Astrocyte of the cerebellum (primary cell): ENCODE measurements at regions not wholly inside any gene's neighbourhood (a gene's known extent, or its start where the extent isn't known, plus 50 kb on each side); places are given as distances from the start of the nearest gene placed in this dataset.

Experiments used
- DNase-seq: peaks from one replicate; pipeline ENCODE4 v3.0.0-alpha.2; 2011; ENCODE audit warnings: low read depth
- H3K4me3 ChIP-seq: 2 replicates; pipeline ENCODE4 v1.5.1; 2011; ENCODE audit warnings: mild to moderate bottlenecking, low read depth, low read length, moderate library complexity
- CTCF ChIP-seq: IDR thresholded peaks from 2 replicates; pipeline ENCODE4 v1.5.1; 2012; ENCODE audit warnings: low read length, low read depth, moderate library complexity, mild to moderate bottlenecking; ENCODE audit errors: missing control alignments
- in situ Hi-C: cut with HindIII; loops from 2 replicates; pipeline ENCODE4 v1.10.0; 2017; ENCODE audit warnings: low sequenced_read_pairs

GRCh38 chr7:25908154-25908949 is 243.6 kb upstream of the NFE2L3 start:
- TF ChIP-seq CTCF: no peak
- no peak overlapping the region for H3K4me3 ChIP-seq
- in situ Hi-C loops: no loop called here
- DNase-seq: no peak

DNA sequence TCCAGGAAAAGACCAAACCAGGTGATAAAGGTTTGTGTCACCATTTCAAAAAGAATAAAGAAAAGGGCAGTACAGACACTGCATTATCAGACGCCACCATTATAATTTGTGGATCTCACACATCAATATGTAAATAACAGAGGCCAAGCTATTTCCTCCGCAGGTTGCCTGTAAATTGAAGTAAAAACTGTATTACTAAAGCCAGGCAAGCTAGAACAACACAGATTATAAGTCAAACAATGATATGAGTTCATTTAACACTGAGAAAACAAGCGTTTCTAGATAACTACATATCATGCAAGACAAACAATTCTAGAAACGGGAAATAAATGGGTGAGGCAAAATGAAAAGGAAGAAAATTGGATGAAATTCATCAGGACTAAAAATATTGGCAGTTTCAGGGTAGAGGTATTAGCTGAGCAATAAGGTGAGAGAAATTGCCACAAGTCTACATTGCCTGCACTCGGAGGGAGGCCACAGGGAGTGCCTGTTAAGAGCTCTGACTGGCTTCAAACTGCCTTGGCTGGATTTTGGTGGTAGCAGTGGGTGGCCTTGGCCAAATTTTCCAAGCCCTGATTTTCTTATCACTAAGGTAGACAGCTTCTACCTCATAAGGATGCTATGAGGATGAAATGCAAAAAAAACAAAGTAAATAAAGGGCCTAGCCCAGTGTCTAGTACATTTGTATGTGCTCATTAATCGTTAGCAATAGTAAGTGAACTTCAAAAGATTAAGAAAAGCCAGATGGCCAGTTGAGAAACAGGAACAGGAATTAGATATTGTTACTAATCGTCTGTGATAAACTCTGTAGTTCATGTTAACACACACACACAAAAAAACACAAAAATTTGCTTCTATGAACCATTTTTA is 240.0 kb upstream of the NFE2L3 start:
- TF ChIP-seq CTCF: no peak
- no peak overlapping the region for H3K4me3 ChIP-seq
- in situ Hi-C loops: no loop called here
- no peak for DNase-seq

DNA sequence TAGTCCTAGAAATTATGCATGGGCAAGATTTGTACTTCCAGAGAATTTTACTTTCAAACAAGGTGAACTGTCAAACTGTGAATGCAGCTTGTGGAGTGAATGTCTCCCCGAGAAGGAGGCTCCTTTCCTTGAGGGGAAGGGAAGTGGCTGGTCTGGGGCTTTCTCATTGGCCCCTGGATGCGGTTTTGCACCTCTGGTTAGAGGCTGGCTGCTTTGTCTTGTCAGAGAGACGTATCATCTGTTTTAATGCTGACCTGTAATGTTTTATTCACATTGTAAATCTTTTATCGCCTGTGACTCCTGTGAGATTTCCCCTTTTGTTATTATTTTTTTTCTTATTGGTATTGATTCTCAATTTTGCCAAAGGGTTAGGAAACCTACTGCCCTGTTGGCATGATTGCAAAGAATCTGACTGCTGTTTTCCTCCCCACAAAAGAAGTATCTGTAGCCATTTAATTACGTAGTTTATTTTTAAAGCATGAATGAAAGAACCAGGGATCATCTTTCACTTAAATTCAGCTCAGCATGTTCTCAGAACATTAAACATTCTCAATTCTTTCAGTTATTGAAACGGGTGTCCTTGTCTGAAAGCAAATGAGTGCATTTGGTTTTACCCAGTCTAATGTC is 238.3 kb upstream of the NFE2L3 start:
- no peak for TF ChIP-seq CTCF
- H3K4me3 ChIP-seq: no peak overlapping the region
- in situ Hi-C loops: no loop called here
- DNase-seq: no peak

DNA sequence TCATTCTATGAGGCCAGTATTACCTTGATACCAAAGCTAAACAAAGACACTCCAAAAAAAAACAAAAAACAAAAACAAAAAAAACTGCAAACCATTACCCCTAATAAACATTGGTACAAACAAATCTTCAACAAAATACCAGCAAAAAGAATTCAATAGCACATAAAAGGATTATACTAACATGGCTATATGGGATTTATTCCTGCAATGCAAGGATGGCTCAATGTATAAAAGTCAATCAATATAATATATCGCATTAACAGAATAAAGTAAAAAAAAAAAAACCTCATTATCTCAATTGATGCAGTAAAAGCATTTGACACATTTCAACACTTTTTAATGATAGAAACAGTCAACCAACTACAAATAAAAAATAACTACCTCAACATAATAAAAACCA is 233.3 kb upstream of the NFE2L3 start:
- H3K4me3 ChIP-seq: no peak overlapping the region
- in situ Hi-C loops: no loop called here
- TF ChIP-seq CTCF: no peak
- DNase-seq: no peak

GRCh38 chr7:25922296-25922695 is 229.7 kb upstream of the NFE2L3 start:
- H3K4me3 ChIP-seq: no peak overlapping the region
- no peak for TF ChIP-seq CTCF
- in situ Hi-C loops: no loop called here
- DNase-seq: no peak

- no peak for DNase-seq
- TF ChIP-seq CTCF: no peak
- H3K4me3 ChIP-seq: no peak overlapping the region
- in situ Hi-C loops: no loop called here
Measured at GRCh38 chr7:25923741-25924460, 228.1 kb upstream of the NFE2L3 start.
